ENCODE measurements at regions not wholly inside any gene's neighbourhood (a gene's known extent, or its start where the extent isn't known, plus 50 kb on each side); places are given as distances from the start of the nearest gene placed in this dataset.

DNA sequence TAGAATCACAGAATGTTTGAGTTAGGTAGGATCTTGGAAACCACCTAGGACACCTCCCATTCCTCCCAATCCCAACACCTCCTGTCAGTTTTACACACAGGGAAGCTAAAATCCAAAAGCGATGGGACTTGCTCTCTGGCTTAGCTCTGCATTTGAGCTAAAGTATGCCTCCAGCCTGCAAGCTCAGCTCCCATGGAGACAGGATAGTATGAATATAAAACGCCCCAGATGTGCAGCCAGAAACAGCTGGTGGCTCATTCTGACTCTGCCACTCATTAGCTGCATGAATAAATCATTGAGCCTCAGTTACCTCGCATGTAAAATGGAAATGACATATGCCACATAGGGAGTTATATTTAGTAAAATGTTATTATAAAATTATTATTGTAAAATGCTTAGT lies 336.0 kb downstream of the SUCLA2 start:
- Mint-ChIP-seq H3K27ac (no peak overlapping the region), H3K36me3 (no peaks in the 10 kb centered on the region), H3K9me3 (peaks cover 0 to 2% of the 10 kb centered on the region in 2 donors), H3K4me3 (no peak overlapping the region), H3K27me3 (ENCODE audit: low read depth in 2 of 2) (no peaks in the 10 kb centered on the region), H3K4me1 (no peaks in the 10 kb centered on the region)
- H3K4me1 ChIP-seq (ENCODE audit: control insufficient read depth, insufficient read depth, low read length), result no peaks in the 10 kb centered on the region
- intact Hi-C loops (cut with micrococcal nuclease), result no loop called here
- ATAC-seq (no peak), DNase-seq (no peak)
- H3K4me3 ChIP-seq (ENCODE audit: low read length), result no peak overlapping the region
- TF ChIP-seq, protein P1, sequence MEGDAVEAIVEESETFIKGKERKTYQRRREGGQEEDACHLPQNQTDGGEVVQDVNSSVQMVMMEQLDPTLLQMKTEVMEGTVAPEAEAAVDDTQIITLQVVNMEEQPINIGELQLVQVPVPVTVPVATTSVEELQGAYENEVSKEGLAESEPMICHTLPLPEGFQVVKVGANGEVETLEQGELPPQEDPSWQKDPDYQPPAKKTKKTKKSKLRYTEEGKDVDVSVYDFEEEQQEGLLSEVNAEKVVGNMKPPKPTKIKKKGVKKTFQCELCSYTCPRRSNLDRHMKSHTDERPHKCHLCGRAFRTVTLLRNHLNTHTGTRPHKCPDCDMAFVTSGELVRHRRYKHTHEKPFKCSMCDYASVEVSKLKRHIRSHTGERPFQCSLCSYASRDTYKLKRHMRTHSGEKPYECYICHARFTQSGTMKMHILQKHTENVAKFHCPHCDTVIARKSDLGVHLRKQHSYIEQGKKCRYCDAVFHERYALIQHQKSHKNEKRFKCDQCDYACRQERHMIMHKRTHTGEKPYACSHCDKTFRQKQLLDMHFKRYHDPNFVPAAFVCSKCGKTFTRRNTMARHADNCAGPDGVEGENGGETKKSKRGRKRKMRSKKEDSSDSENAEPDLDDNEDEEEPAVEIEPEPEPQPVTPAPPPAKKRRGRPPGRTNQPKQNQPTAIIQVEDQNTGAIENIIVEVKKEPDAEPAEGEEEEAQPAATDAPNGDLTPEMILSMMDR (IDR thresholded peaks at IDR 0.05), result no peak
- 90% methylated on average over 2 of the region's 3 CpGs for WGBS (ENCODE audit: insufficient coverage)
- H3K36me3 ChIP-seq (ENCODE audit: control insufficient read depth, insufficient read depth, low read length), result no peaks in the 10 kb centered on the region
- no peak overlapping the region for H3K27ac ChIP-seq (ENCODE audit: low read length)
- no peaks in the 10 kb centered on the region for H3K27me3 ChIP-seq (ENCODE audit: control insufficient read depth, insufficient read depth, low read length)
- no peaks in the 10 kb centered on the region for H3K9me3 ChIP-seq (ENCODE audit: control insufficient read depth, insufficient read depth, low read length)

DNA sequence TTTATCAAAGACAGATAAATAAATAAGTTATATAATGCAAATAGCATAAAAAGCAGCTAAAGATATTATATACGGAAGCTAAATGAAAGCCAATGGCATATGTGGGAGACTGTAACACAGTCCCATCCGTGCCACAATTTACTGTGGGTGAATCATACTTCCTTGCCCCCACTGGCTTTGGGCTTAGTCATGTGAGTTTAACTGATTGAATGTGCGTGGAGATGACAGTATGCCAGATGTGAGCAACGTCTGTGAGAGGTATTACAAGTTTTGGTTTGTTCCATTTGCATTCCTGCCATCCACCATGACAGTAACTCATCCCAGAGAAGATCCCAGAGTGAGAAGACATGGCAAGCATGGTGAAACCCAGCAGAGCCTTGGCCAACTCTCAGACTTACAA lies 340.0 kb downstream of the SUCLA2 start:
- Histone ChIP-seq H3K36me3 (ENCODE audit: control insufficient read depth, insufficient read depth, low read length) (no peaks in the 10 kb centered on the region), H3K4me3 (ENCODE audit: low read length) (no peak overlapping the region), H3K4me1 (ENCODE audit: control insufficient read depth, insufficient read depth, low read length) (no peaks in the 10 kb centered on the region), H3K27me3 (ENCODE audit: control insufficient read depth, insufficient read depth, low read length) (no peaks in the 10 kb centered on the region), H3K9me3 (ENCODE audit: control insufficient read depth, insufficient read depth, low read length) (no peaks in the 10 kb centered on the region), H3K27ac (ENCODE audit: low read length) (no peak overlapping the region)
- DNase-seq (no peak), ATAC-seq (no peak)
- H3K4me1 Mint-ChIP-seq, result no peaks in the 10 kb centered on the region
- TF ChIP-seq, protein P1 (IDR thresholded peaks at IDR 0.05), result no peak
- no peak overlapping the region for H3K4me3 Mint-ChIP-seq
- intact Hi-C loops (cut with micrococcal nuclease), result no loop called here
- no peak overlapping the region for H3K27ac Mint-ChIP-seq
- no peaks in the 10 kb centered on the region for H3K27me3 Mint-ChIP-seq (ENCODE audit: low read depth in 2 of 2)
- H3K36me3 Mint-ChIP-seq, result no peaks in the 10 kb centered on the region
- 51% methylated on average over 4 of the region's 4 CpGs for WGBS (ENCODE audit: insufficient coverage)
- peaks cover 3 to 11% of the 10 kb centered on the region in 2 donors for H3K9me3 Mint-ChIP-seq

DNA sequence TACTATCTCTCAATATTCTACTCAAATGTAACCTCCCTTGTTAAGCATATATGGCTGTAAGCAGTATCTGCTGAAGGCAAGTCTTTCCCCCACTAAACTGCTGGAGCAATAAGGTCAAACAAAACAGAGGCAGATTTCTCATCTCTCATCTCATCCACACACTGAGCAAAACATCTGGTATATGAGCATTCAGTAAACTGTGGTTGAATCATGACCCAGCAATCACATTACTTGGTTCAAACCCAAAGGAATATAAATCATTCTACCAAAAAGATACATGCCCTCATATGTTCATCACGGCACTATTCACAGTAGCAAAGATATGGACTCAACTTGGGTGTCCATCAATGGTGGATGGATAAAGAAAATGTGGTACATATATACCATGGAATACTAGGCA lies 344.4 kb downstream of the SUCLA2 start:
- intact Hi-C loops (cut with micrococcal nuclease), result no loop called here
- H3K9me3 Mint-ChIP-seq, result peaks cover 3 to 14% of the 10 kb centered on the region in 2 donors
- Histone ChIP-seq H3K4me3 (ENCODE audit: low read length) (no peak overlapping the region), H3K4me1 (ENCODE audit: control insufficient read depth, insufficient read depth, low read length) (no peaks in the 10 kb centered on the region), H3K27ac (ENCODE audit: low read length) (no peak overlapping the region), H3K27me3 (ENCODE audit: control insufficient read depth, insufficient read depth, low read length) (no peaks in the 10 kb centered on the region), H3K36me3 (ENCODE audit: control insufficient read depth, insufficient read depth, low read length) (no peaks in the 10 kb centered on the region), H3K9me3 (ENCODE audit: control insufficient read depth, insufficient read depth, low read length) (no peaks in the 10 kb centered on the region)
- peaks cover 0 to 3% of the 10 kb centered on the region in 2 donors for H3K27me3 Mint-ChIP-seq (ENCODE audit: low read depth in 2 of 2)
- no peaks in the 10 kb centered on the region for H3K36me3 Mint-ChIP-seq
- H3K27ac Mint-ChIP-seq, result no peak overlapping the region
- no peaks in the 10 kb centered on the region for H3K4me1 Mint-ChIP-seq
- 60% methylated on average over 1 of the region's 1 CpG for WGBS (ENCODE audit: insufficient coverage)
- TF ChIP-seq, protein P1 (IDR thresholded peaks at IDR 0.05), result no peak
- H3K4me3 Mint-ChIP-seq, result no peak overlapping the region
- DNase-seq, result no peak
- ATAC-seq, result no peak

DNA sequence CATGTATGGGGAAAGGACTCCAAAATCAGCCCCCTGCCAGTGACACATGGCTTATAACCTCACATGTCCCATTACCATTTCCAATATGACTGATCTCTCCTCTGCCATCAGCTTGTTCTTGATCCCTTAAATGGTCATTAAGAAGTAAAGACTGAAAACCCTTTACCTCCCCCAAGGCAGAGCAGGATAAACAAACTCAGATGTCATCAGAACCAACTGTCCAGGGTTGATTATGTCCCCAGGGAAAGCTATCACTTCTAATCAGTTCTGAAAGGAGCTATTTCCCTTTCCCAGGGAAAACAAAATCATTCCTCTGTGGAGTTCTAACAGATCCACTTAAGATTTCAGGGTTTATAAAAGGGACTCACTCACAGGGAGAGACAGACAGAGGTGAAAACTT lies 350.9 kb downstream of the SUCLA2 start:
- peaks cover 0 to 5% of the 10 kb centered on the region in 2 donors for H3K9me3 Mint-ChIP-seq
- H3K4me3 Mint-ChIP-seq, result no peak overlapping the region
- H3K27me3 Mint-ChIP-seq (ENCODE audit: low read depth in 2 of 2), result peaks cover 0 to 3% of the 10 kb centered on the region in 2 donors
- intact Hi-C loops (cut with micrococcal nuclease), result no loop called here
- Histone ChIP-seq H3K27me3 (ENCODE audit: control insufficient read depth, insufficient read depth, low read length) (no peaks in the 10 kb centered on the region), H3K27ac (ENCODE audit: low read length) (no peak overlapping the region), H3K4me3 (ENCODE audit: low read length) (no peak overlapping the region), H3K4me1 (ENCODE audit: control insufficient read depth, insufficient read depth, low read length) (no peaks in the 10 kb centered on the region), H3K36me3 (ENCODE audit: control insufficient read depth, insufficient read depth, low read length) (no peaks in the 10 kb centered on the region), H3K9me3 (ENCODE audit: control insufficient read depth, insufficient read depth, low read length) (no peaks in the 10 kb centered on the region)
- no peaks in the 10 kb centered on the region for H3K36me3 Mint-ChIP-seq
- H3K4me1 Mint-ChIP-seq, result no peaks in the 10 kb centered on the region
- DNase-seq (no peak), ATAC-seq (no peak)
- H3K27ac Mint-ChIP-seq, result no peak overlapping the region
- TF ChIP-seq, protein P1 (IDR thresholded peaks at IDR 0.05), result no peak
